ENCODE measurements at regions not wholly inside any gene's neighbourhood (a gene's known extent, or its start where the extent isn't known, plus 50 kb on each side); places are given as distances from the start of the nearest gene placed in this dataset.

GRCh38 chr11:87384078-87384729 is 346.5 kb downstream of the TMEM135 start:
- in situ Hi-C loops (cut with MboI; ENCODE audit: low sequenced_read_pairs): no loop called here

GRCh38 chr11:87374038-87374807 is 336.5 kb downstream of the TMEM135 start:
- in situ Hi-C loops (cut with MboI; ENCODE audit: low sequenced_read_pairs): no loop called here

Data from HL-60/S4 (cell line).